Fibroblast of lung (primary cell): ENCODE measurements at regions not wholly inside any gene's neighbourhood (a gene's known extent, or its start where the extent isn't known, plus 50 kb on each side); places are given as distances from the start of the nearest gene placed in this dataset.

Source experiments
- EZH2 ChIP-seq: IDR thresholded peaks from 2 replicates; pipeline ENCODE4 v1.5.1; 2012; ENCODE audit warnings: low read length, control low read depth, mild to moderate bottlenecking; ENCODE audit errors: missing control alignments
- TF ChIP-seq, protein P1 (sequence below), 2 donors: IDR thresholded peaks in 1 of 2; conservative IDR thresholded peaks in 1 of 2; 1 replicate in 1 of 2; 2 replicates in 1 of 2; pipeline ENCODE4 v1.5.1; 2011 to 2012; ENCODE audit warnings: low read length in 2 of 2, control low read depth in 1 of 2, inconsistent platforms in 1 of 2, low read depth in 1 of 2, mild to moderate bottlenecking in 1 of 2

DNA sequence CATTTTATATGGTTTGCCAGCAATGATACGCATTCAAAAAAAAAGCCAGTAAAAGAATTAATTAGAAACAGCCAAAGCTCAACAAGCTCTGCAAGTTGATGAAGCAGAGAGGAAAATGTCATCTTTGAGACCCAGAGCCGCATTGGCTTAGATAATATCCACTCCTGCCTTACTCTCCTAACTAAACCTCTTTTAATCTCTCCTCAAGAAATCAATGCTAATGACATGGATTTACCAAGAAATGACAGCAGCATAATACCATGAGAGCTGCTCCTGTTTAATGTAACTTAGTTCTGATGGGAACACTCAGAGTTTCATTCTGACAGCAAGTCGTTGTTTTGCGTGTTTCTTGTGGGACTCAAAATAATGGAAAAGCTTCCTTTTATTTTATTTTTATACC lies 1099.4 kb upstream of the PIK3C3 start:
- TF ChIP-seq, protein P1, sequence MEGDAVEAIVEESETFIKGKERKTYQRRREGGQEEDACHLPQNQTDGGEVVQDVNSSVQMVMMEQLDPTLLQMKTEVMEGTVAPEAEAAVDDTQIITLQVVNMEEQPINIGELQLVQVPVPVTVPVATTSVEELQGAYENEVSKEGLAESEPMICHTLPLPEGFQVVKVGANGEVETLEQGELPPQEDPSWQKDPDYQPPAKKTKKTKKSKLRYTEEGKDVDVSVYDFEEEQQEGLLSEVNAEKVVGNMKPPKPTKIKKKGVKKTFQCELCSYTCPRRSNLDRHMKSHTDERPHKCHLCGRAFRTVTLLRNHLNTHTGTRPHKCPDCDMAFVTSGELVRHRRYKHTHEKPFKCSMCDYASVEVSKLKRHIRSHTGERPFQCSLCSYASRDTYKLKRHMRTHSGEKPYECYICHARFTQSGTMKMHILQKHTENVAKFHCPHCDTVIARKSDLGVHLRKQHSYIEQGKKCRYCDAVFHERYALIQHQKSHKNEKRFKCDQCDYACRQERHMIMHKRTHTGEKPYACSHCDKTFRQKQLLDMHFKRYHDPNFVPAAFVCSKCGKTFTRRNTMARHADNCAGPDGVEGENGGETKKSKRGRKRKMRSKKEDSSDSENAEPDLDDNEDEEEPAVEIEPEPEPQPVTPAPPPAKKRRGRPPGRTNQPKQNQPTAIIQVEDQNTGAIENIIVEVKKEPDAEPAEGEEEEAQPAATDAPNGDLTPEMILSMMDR (conservative IDR thresholded peaks at IDR 0.05 in 1 of 2, IDR thresholded peaks at IDR 0.05 in 1 of 2; ENCODE audit: low read depth in 1 of 2, low read length in 2 of 2): no peak
- no peak for TF ChIP-seq EZH2
